HepG2 (cell line): ENCODE measurements at regions not wholly inside any gene's neighbourhood (a gene's known extent, or its start where the extent isn't known, plus 50 kb on each side); places are given as distances from the start of the nearest gene placed in this dataset.

Experiments
- ATAC-seq: fragments of 200-7000 bp; cut with Tn5 transposase; 3 replicates; pipeline ENCODE4 v1.9.1; 2020; ENCODE audit warnings: mild to moderate bottlenecking, moderate library complexity
- BruUV-seq: library from RNA; stranded (reverse); fragments of 400-500 nt; replicated peaks from 2 replicates; lab custom pipeline; 2021; lab: Mats Ljungman, UMichigan
- CTCF ChIA-PET: fragments of 300-600 bp; formaldehyde crosslinking; extraction: SDS; loops from one replicate; lab custom pipeline; 2021; ENCODE audit warnings: low total read pairs, inconsistent platforms, low intra/inter-chr PET ratio; lab: Yijun Ruan, JAX
- POLR2A ChIA-PET: fragments of 350-600 bp; sonication (Branson Sonifier 250); formaldehyde crosslinking; loops from one replicate; lab custom pipeline; 2020; ENCODE audit warnings: antibody characterized with exemption, inconsistent platforms; lab: Yijun Ruan, JAX
- DNase-seq: peaks from one replicate; pipeline ENCODE4 v3.0.0-alpha.2; 2015; ENCODE audit warnings: low spot score
- FAIRE-seq: peaks from 3 replicates; lab custom pipeline; 2011; peaks lifted over from hg19 to GRCh38; lab: Jason Lieb, UNC
- H2AFZ ChIP-seq: one replicate; pipeline ENCODE4 v1.6.1; 2011; ENCODE audit warnings: low read length, inconsistent platforms
- H3K27ac ChIP-seq: fragments of 300-600 bp; 3 replicates; pipeline ENCODE4 v1.8.0; 2011; ENCODE audit warnings: mixed run types, mild to moderate bottlenecking, mixed read lengths, low read length, inconsistent platforms; ENCODE audit not compliant: insufficient read depth; ENCODE audit errors: extremely low read length
- H3K27me3 ChIP-seq, 2 experiments: fragments of 200-600 bp in 1 of 2; 2 replicates in 1 of 2; 3 replicates in 1 of 2; pipeline versions ENCODE4 v1.6.0 to v1.8.0; 2011; ENCODE audit warnings: low read length in 2 of 2, mild to moderate bottlenecking in 2 of 2, moderate library complexity in 2 of 2, inconsistent platforms in 1 of 2; ENCODE audit not compliant: insufficient read depth in 2 of 2, control insufficient read depth in 1 of 2
- H3K36me3 ChIP-seq, 2 experiments: fragments of 200-600 bp in 1 of 2; replicated peaks in 1 of 2; 2 replicates in 1 of 2; 3 replicates in 1 of 2; pipeline versions ENCODE4 v1.5.1 to v1.8.0; 2011; ENCODE audit warnings: low read length in 2 of 2, inconsistent platforms in 1 of 2; ENCODE audit not compliant: insufficient read depth in 2 of 2, control insufficient read depth in 1 of 2
- H3K4me1 ChIP-seq: 2 replicates; pipeline ENCODE4 v1.5.1; 2012; ENCODE audit warnings: low read length, inconsistent platforms; ENCODE audit not compliant: insufficient read depth
- H3K4me2 ChIP-seq: 2 replicates; pipeline ENCODE4 v1.6.0; 2011; ENCODE audit warnings: low read depth, low read length, inconsistent platforms
- H3K4me3 ChIP-seq, 3 experiments: fragments of 200-600 bp in 1 of 3; sonication (generic), shearing (Covaris generic) in 1 of 3; replicated peaks in 1 of 3; 2 replicates each; pipeline ENCODE4 v1.5.1; 2011 to 2016; ENCODE audit warnings: low read length in 3 of 3, inconsistent platforms in 2 of 3, low read depth in 2 of 3, mild to moderate bottlenecking in 2 of 3, control low read depth in 1 of 3, mixed read lengths in 1 of 3; ENCODE audit not compliant: insufficient read depth in 1 of 3
- H3K79me2 ChIP-seq: one replicate; pipeline ENCODE4 v1.6.1; 2011; ENCODE audit warnings: low read length, inconsistent platforms; ENCODE audit not compliant: insufficient read depth
- H3K9ac ChIP-seq: 2 replicates; pipeline ENCODE4 v1.6.0; 2011; ENCODE audit warnings: mild to moderate bottlenecking, low read depth, low read length, inconsistent platforms; ENCODE audit not compliant: insufficient read depth
- H3K9me3 ChIP-seq: 2 replicates; pipeline ENCODE4 v1.5.1; 2012; ENCODE audit warnings: mild to moderate bottlenecking, low read length
- H4K20me1 ChIP-seq: 2 replicates; pipeline ENCODE4 v1.6.0; 2011; ENCODE audit warnings: inconsistent platforms, mild to moderate bottlenecking, low read length, moderate library complexity; ENCODE audit not compliant: insufficient read depth
- ADNP ChIP-seq: sonication (generic); formaldehyde crosslinking; IDR thresholded peaks from 2 replicates; pipeline ENCODE4 v1.4.0; 2020; ENCODE audit warnings: missing genetic modification reagents
- ARNTL ChIP-seq: sonication (generic); formaldehyde crosslinking; IDR thresholded peaks from 2 replicates; pipeline ENCODE4 v1.4.0; 2020; ENCODE audit warnings: mild to moderate bottlenecking, missing genetic modification reagents
- HMG20A ChIP-seq: IDR thresholded peaks from 2 replicates; pipeline ENCODE4 v1.6.1; 2016; ENCODE audit warnings: borderline replicate concordance
- IRF9 ChIP-seq: sonication (generic); formaldehyde crosslinking; IDR thresholded peaks from 2 replicates; pipeline ENCODE4 v1.8.0; 2022; ENCODE audit warnings: missing genetic modification reagents, mild to moderate bottlenecking, borderline replicate concordance
- KDM1A ChIP-seq: IDR thresholded peaks from 2 replicates; pipeline ENCODE4 v1.6.1; 2016; ENCODE audit warnings: missing compliant biosample characterization
- MAF1 ChIP-seq: sonication (generic); formaldehyde crosslinking; IDR thresholded peaks from 2 replicates; pipeline ENCODE4 v1.5.0; 2020; ENCODE audit warnings: missing genetic modification reagents, borderline replicate concordance
- MAFG ChIP-seq: sonication (generic); formaldehyde crosslinking; IDR thresholded peaks from 2 replicates; pipeline ENCODE4 v1.5.1; 2020; ENCODE audit warnings: mild to moderate bottlenecking, missing genetic modification reagents
- MYPOP ChIP-seq: sonication (generic); formaldehyde crosslinking; IDR thresholded peaks from 2 replicates; pipeline ENCODE4 v1.8.1; 2023; ENCODE audit warnings: mild to moderate bottlenecking, moderate library complexity, missing genetic modification reagents
- ONECUT2 ChIP-seq: sonication (generic); formaldehyde crosslinking; IDR thresholded peaks from 2 replicates; pipeline ENCODE4 v1.4.0; 2020; ENCODE audit warnings: missing genetic modification reagents
- RAD21 ChIP-seq: fragments of 450-650 bp; formaldehyde crosslinking; IDR thresholded peaks from 2 replicates; pipeline ENCODE4 v1.5.0; 2020; ENCODE audit warnings: mild to moderate bottlenecking
- RXRA ChIP-seq: sonication (generic); formaldehyde crosslinking; IDR thresholded peaks from 2 replicates; pipeline ENCODE4 v1.5.1; 2020; ENCODE audit warnings: missing genetic modification reagents
- SMAD9 ChIP-seq: sonication (generic); formaldehyde crosslinking; IDR thresholded peaks from 2 replicates; pipeline ENCODE4 v1.5.1; 2020; ENCODE audit warnings: mild to moderate bottlenecking, missing genetic modification reagents
- ZNF296 ChIP-seq: sonication (generic); formaldehyde crosslinking; conservative IDR thresholded peaks from 2 replicates; pipeline ENCODE4 v1.5.0; 2020; ENCODE audit warnings: mild to moderate bottlenecking, missing genetic modification reagents
- ZNF644 ChIP-seq: IDR thresholded peaks from 2 replicates; pipeline ENCODE4 v1.6.1; 2016; ENCODE audit warnings: low read depth
- ZNF703 ChIP-seq: sonication (generic); formaldehyde crosslinking; IDR thresholded peaks from 2 replicates; pipeline ENCODE4 v1.5.1; 2020; ENCODE audit warnings: missing genetic modification reagents, mild to moderate bottlenecking, moderate library complexity, borderline replicate concordance
- ZNF883 ChIP-seq: sonication (generic); formaldehyde crosslinking; IDR thresholded peaks from 2 replicates; pipeline ENCODE4 v1.5.1; 2020; ENCODE audit warnings: mild to moderate bottlenecking, missing genetic modification reagents; ENCODE audit errors: not compliant biosample characterization
- ZSCAN20 ChIP-seq: sonication (generic); formaldehyde crosslinking; IDR thresholded peaks from 2 replicates; pipeline ENCODE4 v1.4.0; 2020; ENCODE audit warnings: missing genetic modification reagents, mild to moderate bottlenecking, borderline replicate concordance
- WGBS: methylation state at CpG from one replicate; pipeline ENCODE4 v1.1.6; 2017; ENCODE audit warnings: low lambda C conversion rate; 5-methylcytosine and 5-hydroxymethylcytosine counted together
- in situ Hi-C: cut with HindIII; loops from 2 replicates; pipeline ENCODE4 v1.10.0; 2017; ENCODE audit warnings: low pct_unique_long_range_greater_than_20kb; ENCODE audit not compliant: extremely low pct_ligation_motif_present
- intact Hi-C: fragments of 100-400 bp; cut with micrococcal nuclease; formaldehyde crosslinking; loops from one replicate; pipeline ENCODE4 v1.10.0; 2022; ENCODE audit not compliant: unreplicated experiment
- TF ChIP-seq, protein P1 (sequence below): IDR thresholded peaks from 2 replicates; pipeline ENCODE4 v1.6.1; 2012; ENCODE audit warnings: low read depth, low read length, improper control_type of control experiment

DNA sequence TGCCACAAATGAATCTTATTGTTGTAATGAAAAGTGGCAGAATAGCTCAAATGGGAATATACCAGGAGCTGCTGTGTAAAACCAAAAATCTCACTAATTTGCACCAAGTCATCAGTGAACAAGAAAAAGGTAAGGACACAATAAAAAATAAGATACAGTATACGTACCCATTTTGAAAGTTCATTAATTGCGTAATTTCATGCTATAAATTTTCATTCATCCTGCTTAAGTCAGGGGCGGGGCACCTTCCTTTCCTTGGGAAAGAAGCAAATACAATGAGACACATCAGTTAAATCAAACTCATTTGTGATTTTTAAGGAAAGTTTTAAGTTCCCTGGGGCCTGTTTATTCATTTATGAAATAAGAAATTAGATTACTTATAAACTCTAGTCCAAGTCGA lies 65.4 kb downstream of the HSPA13 start:
- H2AFZ ChIP-seq: no peak overlapping the region
- no peaks in the 10 kb centered on the region for H4K20me1 ChIP-seq
- ChIA-PET CTCF (no interaction called here), POLR2A (no interaction called here)
- H3K4me3 ChIP-seq: no peak overlapping the region
- H3K27me3 ChIP-seq: no peaks in the 10 kb centered on the region
- no peak overlapping the region for H3K4me2 ChIP-seq
- no peaks in the 10 kb centered on the region for H3K9me3 ChIP-seq
- in situ Hi-C loops (no loop called here), intact Hi-C loops (no loop called here)
- ATAC-seq: no peak
- TF ChIP-seq ZNF703 (CRISPR knock-in tag) (no peak), ZNF296 (CRISPR knock-in tag) (no peak), KDM1A (no peak), ZNF644 (CRISPR knock-in tag) (no peak), RXRA (no peak), ARNTL (no peak), RAD21 (no peak), ADNP (CRISPR knock-in tag) (no peak), IRF9 (no peak), HMG20A (CRISPR knock-in tag) (no peak), MAFG (CRISPR knock-in tag) (no peak), MYPOP (CRISPR knock-in tag) (no peak), ZSCAN20 (no peak), MAF1 (CRISPR knock-in tag) (no peak), ONECUT2 (CRISPR knock-in tag) (no peak), SMAD9 (CRISPR knock-in tag) (no peak), ZNF883 (CRISPR knock-in tag) (no peak)
- TF ChIP-seq, protein P1, sequence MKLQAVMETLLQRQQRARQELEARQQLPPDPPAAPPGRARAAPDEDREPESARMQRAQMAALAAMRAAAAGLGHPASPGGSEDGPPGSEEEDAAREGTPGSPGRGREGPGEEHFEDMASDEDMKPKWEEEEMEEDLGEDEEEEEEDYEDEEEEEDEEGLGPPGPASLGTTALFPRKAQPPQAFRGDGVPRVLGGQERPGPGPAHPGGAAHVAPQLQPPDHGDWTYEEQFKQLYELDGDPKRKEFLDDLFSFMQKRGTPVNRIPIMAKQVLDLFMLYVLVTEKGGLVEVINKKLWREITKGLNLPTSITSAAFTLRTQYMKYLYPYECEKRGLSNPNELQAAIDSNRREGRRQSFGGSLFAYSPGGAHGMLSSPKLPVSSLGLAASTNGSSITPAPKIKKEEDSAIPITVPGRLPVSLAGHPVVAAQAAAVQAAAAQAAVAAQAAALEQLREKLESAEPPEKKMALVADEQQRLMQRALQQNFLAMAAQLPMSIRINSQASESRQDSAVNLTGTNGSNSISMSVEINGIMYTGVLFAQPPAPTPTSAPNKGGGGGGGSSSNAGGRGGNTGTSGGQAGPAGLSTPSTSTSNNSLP: no peak
- no peak overlapping the region for H3K27ac ChIP-seq
- H3K9ac ChIP-seq: no peak overlapping the region
- no TSS peak for BruUV-seq
- H3K79me2 ChIP-seq: no peaks in the 10 kb centered on the region
- WGBS: 1% methylated on average over 4 of the region's 4 CpGs
- H3K4me1 ChIP-seq: no peaks in the 10 kb centered on the region
- FAIRE-seq: no peak
- no peaks in the 10 kb centered on the region for H3K36me3 ChIP-seq
- no peak for DNase-seq
